ENCODE measurements at regions not wholly inside any gene's neighbourhood (a gene's known extent, or its start where the extent isn't known, plus 50 kb on each side); places are given as distances from the start of the nearest gene placed in this dataset.

DNA sequence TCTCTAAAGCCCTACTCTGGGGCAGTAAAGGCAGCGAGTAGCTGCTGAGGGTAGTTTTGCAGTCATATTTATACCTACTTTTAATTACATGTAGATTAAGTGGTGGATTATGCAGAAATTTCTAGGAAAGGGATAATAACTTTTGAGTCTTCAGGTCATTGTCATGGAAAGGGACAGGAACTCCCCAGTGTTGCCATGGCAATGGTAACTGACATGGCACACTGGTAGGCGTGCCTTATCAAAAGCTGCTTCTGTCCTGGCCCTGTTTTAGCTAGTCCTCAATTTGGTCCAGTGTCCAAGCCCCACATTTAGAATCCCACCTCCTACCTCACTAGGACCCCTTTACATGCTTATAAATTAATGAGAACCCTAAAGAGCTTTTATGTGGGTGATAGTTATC is 303.1 kb downstream of the VRK1 start:
- TF ChIP-seq POLR2AphosphoS5 (IDR thresholded peaks at IDR 0.05; ENCODE audit: insufficient read depth, low read depth, low read length) (no peak), POLR2A (IDR thresholded peaks at IDR 0.05; ENCODE audit: low read depth, low read length) (no peak), EZH2 (IDR thresholded peaks at IDR 0.05; ENCODE audit: borderline replicate concordance, low read depth, low read length, severe bottlenecking) (no peak)
- TF ChIP-seq, protein P1, sequence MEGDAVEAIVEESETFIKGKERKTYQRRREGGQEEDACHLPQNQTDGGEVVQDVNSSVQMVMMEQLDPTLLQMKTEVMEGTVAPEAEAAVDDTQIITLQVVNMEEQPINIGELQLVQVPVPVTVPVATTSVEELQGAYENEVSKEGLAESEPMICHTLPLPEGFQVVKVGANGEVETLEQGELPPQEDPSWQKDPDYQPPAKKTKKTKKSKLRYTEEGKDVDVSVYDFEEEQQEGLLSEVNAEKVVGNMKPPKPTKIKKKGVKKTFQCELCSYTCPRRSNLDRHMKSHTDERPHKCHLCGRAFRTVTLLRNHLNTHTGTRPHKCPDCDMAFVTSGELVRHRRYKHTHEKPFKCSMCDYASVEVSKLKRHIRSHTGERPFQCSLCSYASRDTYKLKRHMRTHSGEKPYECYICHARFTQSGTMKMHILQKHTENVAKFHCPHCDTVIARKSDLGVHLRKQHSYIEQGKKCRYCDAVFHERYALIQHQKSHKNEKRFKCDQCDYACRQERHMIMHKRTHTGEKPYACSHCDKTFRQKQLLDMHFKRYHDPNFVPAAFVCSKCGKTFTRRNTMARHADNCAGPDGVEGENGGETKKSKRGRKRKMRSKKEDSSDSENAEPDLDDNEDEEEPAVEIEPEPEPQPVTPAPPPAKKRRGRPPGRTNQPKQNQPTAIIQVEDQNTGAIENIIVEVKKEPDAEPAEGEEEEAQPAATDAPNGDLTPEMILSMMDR (IDR thresholded peaks at IDR 0.05; ENCODE audit: extremely low read depth in 1 of 2, insufficient read depth in 1 of 2, low read depth in 1 of 2, low read length in 2 of 2), result no peak
- TF ChIP-seq, protein P2, sequence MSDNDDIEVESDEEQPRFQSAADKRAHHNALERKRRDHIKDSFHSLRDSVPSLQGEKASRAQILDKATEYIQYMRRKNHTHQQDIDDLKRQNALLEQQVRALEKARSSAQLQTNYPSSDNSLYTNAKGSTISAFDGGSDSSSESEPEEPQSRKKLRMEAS (IDR thresholded peaks at IDR 0.05; ENCODE audit: insufficient read depth, insufficient read length), result no peak
